HG03159 (cell line): ENCODE measurements at regions not wholly inside any gene's neighbourhood (a gene's known extent, or its start where the extent isn't known, plus 50 kb on each side); places are given as distances from the start of the nearest gene placed in this dataset.
"Not testable (repeated sequence)": the region's sequence is repeated elsewhere in the genome, so short reads cannot be mapped to it uniquely, and the experiment has no call there.

ENCODE experiments used
- ATAC-seq: cut with Tn5 transposase; IDR thresholded peaks from one replicate; pipeline ENCODE4 v1.9.1; 2021; ENCODE audit warnings: mild to moderate bottlenecking, moderate library complexity; ENCODE audit not compliant: unreplicated experiment

DNA sequence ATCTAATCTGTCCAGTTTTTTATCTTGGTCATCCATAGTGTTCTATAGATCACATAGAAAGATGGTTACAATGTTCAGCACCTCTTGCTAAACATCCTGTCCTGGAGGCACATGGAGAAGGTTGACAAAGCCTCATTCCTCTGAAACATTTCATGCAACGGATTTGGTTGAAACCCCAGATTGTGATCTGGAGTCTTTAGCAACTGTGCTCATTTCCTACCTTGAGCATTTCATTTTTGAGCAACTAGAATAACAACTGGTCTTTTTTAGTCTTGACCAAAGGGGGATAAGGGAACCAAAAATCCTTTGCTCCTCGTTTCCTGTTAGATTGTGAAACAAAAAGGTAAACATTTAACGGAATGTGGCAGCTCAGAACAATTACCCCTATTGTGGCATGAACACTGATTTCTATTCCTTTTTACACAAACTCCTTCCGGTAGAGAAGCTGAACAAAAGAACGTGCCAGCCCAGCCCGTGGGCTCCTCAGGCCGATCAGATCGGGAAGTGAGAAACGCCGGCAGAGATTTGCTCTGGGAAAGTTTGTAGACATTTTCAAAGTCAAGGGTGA lies 94.7 kb upstream of the ERRFI1 start:
- no peak for ATAC-seq

DNA sequence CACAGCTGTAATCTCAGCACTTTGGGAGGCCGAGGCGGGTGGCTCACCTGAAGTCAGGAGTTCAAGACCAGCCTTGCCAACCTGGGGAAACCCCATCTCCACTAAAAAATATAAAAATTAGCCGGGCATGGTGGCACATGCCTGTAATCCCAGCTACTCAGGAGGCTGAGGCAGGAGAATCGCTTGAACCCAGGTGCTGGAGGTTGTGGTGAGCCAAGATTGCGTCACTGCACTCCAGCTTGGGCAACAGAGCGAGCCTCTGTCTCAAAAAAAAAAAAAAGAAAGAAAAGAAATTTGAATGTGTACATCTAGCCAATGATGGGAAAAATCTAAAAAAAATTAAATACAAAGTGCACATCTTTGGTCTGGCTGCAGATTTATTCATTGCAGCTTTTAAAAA lies 92.6 kb upstream of the ERRFI1 start:
- ATAC-seq, result not testable (repeated sequence)

DNA sequence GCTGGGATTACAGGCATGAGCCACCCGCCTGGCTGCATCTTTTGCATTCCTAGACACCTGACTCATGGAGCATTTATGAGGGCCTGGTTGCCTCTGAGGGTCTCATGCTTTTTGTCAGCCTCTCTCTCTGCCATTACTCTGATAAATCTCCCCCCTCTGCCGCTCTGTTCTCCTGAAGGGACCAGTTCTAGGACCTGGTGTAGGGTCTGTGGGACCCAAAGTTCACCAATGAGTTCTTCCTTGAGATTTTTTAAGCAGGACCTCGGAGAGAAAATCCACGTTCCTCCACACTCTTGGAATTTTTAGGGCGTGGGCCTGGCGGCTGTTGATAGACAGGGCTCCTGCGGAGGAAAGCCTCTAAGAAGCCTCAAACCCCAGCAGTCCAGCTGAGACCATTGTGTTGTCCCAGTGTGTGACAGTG lies 91.9 kb upstream of the ERRFI1 start:
- no peak for ATAC-seq

DNA sequence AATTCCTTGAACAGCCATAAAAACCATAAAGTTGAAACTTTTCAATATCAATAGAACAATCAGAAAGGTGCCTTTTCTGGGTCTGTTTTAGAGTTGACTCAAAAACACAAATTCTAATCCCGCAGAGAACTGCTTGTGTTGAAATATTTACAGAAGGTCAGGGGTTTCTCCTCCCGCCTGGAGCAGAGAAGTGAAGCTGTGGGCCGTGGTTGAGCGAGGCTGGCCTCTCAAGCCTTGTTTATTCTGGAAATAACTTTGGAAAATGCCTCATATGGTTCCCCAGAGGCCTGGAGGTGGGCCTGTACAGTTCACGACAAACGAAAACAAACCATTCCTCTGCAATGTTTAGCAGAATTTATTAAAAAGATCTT lies 90.8 kb upstream of the ERRFI1 start:
- no peak for ATAC-seq

DNA sequence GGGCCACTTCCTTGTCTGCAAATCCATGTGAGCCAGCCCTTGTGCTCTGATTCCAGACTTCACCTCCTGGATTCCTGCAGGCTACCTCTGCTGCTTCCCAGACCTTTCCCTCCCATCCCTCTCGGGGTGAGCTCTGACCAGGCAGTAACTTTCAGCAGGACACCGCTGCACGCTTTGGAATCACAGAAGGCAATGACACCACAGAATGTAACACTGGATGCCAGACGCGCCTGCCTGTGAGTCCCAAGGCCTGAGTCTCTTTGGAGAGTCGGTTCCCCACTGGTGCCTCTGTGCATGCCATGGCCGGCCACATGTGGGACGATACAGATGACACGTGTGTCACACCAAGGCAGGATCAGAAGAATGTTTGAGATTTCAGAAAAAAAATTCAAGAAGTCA lies 89.7 kb upstream of the ERRFI1 start:
- no peak for ATAC-seq

DNA sequence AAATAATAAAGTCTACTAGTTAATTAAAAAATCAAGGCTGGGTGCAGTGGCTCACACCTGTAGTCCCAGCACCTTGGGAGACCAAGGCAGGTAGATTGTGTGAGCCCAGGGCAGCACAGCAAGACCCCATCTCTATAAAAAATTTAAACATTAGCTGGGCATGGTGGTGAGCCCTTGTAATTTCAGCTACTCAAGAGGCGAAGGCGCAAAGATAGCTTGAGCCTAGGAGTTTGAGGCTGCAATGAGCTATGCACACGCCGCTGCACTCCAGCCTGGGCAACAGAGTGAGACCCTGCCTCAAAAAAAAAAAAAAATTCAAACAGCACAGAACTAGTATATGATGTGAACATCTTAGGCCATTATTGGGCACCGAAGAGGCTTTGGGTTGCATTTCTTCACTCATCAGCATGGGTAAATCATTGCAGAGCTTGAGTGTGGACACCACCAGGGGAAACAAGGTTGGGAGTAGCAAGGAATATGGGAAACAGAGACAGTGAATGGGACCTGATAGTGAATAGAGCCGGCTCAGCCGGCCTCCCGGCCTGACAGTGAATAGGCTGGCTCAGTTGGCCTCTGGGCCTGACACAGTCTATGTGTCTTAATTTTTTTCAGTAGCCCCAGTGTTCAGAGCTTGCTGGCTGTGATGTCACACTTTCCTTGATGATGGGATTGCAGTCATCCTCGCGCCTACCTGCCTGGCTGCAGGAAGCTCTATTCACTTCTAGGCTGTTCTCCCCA lies 89.1 kb upstream of the ERRFI1 start:
- no peak for ATAC-seq

DNA sequence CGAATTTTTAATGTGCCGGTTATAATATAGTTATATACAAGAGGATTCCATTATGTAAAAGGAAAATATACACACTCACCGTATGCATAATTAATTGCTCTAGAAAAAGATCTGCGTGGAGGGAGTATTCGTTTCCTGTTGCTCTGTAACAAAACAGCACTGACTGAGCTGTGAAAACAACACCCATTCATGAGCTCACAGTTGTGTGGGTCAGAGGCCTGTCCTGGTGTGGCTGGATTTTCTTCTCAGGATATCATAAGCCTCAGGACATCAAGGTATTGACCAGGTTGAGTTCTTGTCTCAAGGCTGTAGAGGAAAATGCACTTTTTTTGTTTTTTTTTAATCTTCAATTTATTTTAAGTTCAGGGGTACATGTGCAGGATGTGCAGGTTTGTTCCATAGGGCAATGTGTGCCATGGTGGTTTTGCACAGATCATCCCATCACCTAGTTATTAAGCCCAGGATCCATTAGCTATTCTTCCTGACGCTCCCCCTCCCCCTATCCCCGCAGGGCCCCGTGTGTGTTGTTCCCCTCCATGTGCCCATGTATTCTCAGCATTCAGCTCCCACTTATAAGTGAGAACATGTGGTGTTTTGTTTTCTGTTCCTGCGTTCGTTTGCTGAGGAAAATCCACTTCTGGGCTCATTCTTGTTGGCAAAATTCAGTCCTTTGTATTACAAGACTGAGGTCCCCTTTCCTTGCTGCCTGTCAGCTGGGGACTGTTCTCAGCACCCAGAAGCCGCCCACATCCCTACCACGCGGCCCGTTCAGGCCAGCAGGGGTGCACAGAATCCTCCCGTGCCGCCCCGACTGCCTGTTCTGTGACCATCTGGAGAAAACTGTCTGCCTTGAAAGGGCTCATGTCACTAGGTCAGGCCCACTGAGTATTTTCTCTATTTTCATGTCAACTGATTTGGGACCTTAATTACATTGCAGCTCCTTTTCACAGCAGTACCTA lies 87.4 kb upstream of the ERRFI1 start:
- ATAC-seq, result no peak

DNA sequence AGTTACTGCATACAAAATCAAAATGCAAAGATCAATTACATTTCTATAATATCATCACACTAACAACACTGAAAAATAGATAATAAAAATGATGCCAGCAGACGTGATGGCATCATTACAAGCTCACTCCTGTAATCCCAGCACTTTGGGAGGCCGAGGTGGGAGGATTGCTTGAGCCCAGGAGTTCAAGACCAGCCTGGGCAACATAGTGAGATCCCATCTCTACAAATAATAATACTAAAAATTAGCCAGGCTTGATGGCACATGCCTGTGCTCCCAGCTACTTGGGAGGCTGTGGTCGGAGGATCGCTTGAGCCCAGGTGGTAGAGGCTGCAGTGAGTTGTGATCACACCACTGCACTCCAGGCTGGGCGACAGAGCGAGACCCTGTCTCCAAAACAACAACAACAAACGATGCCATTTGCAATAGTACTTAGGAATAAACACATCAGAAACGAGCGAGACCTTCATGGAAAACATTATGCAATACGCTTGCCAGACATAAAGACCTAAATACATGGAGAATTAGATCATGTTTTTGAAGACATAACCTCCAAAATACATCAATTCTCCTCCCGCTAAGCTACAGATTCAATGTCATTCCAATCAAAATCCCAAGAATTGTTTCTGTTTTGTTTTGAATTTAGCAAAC lies 86.6 kb upstream of the ERRFI1 start:
- no peak for ATAC-seq

DNA sequence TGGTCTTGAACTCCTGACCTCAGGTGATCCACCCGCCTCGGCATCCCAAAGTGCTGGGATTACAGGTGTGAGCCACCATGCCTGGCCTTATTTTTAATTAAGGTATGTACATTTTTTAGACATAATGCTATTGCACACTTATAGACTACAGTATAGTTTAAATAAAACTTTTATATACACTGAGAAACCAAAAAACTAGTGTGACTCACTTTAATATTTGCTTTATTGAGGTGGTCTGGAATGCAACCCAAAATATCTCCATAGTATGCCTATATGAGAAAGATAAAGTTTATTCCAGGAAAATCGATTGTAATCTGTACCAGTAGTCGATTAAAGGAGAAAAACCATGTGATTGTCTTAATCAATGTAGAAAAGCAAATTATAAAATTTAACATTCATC lies 85.5 kb upstream of the ERRFI1 start:
- no peak for ATAC-seq

DNA sequence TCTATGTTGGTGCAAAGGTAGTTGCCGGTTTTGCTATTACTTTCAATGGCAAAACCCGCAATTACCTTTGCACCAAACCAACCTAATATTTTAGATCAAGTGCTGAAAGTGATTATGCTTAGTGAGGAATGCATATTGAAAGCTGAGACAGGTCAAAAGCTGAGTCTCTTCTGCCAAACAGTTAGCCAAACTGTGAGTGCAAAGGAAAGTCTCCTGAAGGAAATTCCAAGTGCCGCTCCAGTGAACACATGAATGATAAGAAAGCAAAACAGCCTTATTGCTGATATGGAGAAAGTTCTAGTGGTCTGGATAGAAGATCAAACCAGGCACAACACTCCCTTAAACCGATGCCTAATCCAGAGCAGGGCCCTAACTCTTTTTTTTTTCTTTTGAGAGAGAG lies 83.1 kb upstream of the ERRFI1 start:
- ATAC-seq, result no peak

DNA sequence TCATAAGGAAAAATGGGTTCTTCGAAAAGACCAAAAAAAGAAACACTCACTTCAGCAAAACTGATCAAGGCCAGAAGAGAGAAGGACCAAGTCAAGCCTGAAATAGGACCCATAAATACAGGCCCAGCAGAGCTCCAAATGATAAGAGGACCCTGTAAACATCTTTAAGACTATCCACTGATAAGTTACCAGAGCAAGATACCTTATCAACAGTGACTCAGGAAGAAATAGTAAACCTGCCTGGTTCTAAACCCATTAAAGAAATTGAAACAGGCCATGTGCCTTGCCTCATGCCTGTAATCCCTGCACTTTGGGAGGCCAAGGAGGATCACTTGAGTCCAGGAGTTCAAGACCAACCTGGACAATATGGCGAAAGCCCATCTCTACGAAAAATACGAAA lies 81.8 kb upstream of the ERRFI1 start:
- ATAC-seq, result no peak

DNA sequence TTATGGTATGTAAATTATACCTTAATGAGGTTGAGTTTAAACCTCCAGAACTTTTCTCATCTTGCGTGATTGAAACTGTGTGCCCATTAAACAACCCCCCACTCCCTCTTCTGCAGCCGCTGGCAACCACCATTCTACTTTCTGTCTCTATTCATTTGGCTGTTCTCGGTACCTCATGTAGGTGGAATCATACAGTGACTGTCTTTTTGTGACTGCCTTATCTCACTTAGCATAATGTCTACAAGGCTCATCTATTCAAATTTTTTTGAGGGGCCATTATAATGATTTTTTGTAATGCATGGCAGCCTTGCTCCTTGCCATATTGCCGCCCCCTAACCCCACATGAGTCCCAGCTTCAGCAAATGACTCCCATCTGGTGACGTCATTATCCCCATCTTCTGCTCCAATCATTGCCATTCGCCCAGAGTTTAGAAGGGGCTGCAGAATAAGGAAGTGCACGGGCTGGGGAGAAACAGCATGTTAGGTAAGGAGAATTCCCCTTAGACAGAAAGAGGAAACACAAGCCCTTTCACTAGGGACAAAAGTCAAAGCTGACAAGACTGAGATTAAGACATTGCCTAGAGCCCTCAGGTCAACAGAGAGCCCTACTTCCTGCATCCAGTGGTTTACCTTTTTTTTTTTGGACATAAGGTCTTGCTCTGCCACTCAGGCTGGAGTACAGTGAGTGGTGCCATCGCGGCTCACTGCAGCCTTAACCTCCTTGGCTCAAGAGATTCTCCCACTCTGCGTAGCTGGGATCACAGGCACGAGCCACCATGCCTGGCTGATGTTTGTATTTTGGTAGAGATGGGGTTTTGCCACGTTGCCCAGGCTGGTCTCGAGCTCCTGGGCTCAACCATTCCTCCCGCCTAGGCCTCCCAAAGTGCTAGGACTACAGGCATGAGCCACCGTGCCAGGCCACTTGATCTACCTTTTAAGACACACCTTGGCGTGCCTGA lies 78.4 kb upstream of the ERRFI1 start:
- no peak for ATAC-seq

DNA sequence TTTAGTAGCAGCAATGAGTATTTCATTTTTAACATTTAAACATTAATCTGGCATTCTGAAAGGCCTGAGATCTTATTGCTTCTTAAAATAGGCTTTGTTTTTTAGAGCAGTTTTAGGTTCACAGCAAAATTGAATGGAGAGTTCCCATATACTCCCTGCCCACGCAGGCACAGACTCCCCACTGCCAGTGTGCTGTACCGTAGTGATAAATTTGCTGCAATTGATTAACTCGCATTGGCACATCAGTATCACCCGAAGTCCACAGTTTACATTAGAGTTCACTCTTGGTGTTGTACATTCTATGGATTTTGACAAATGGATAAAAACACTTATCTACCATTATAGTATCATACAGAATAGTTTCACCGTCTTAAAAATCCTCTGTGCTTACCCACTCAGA lies 71.8 kb upstream of the ERRFI1 start:
- ATAC-seq, result no peak

DNA sequence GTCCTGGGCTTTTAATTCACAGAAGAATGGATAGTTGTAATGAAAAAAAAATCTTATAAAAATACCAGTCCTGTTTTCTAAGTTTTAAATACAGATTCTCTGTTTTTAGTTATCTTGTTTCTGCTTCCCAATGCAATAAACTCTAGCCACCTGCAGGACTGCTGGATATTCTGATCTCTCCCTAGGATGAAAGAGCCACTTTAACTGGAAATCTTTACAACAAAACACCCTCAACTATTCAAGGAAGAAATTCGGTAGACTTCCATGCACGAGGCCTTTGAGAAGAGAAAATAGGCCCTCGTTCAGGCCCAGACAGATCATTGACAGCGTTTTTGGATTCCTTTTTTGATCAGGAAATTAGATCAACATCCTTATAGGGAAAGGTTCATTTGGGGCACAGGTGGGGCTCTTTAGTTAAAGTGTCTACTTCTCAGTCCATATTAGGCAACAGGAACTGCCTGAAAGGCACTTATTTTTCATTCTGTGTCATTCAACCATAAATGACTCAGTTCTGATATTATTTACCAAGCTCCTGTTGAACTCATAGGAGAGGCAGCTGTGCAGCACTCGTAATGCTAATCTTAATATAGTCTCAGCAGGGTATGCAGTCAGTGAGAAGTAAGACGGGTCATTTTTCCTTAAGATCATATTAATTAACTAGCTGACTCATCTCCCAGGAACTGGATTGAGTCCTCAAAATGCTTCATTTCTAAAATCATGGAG lies 71.1 kb upstream of the ERRFI1 start:
- ATAC-seq, result peak; percentile 94

DNA sequence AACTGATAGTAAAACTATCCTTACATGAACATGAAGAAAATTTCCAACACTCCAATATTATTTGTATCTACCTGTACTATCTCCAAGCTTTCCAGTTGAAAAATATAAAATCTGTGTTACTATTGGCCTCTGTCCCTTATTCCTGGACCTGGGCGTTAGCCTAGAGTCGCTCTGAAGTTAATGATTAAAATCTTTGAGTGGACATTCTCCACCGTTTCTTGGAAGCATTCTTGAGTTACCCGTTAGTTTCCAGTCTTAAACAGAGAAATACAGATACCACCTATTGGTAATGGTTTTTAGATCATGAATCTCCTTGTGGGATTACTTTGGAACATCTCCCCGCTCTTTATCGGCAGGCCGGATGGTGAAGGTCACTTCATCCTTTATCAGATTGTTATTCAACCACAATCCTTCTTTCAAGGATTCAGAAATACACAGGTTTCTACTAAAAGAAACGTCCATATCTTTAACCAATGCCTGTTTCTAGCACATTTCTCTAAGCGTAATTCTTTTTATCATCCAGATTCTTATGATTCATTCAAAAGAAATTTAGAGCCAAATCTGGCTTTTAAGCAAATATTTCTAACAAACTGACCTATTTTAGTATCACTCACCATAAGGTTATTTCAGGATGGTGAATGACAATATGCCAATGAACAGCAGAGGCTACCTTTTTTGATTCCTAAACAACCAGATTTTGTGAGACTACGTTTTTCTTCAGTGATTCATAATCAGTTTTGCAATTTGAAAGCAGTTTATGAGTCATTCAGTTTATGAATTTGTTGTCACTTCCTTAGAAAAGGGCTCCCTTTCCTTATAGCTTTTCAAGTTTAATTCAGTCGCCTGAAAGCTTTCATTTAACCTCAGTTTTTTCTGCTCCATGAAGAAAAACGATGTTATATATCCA lies 70.2 kb upstream of the ERRFI1 start:
- no peak for ATAC-seq

DNA sequence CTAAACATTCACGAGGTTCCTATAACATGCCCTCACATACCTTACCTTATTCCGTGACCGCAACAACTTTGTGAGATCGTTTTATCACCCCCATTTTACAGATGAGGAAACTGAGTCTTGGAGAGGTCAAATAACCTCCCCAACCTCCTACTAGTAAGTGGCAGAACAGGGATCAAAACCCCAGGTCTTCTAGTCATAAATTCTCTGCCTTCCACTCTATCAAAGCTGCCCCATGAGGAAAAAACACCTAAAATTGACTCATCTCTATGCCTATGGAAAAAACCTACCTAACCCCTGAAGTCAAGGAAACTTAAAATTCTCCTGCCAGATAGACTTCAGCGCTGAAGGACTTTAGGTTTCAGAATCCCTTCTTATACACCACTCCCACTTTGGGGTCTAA lies 69.5 kb upstream of the ERRFI1 start:
- no peak for ATAC-seq

DNA sequence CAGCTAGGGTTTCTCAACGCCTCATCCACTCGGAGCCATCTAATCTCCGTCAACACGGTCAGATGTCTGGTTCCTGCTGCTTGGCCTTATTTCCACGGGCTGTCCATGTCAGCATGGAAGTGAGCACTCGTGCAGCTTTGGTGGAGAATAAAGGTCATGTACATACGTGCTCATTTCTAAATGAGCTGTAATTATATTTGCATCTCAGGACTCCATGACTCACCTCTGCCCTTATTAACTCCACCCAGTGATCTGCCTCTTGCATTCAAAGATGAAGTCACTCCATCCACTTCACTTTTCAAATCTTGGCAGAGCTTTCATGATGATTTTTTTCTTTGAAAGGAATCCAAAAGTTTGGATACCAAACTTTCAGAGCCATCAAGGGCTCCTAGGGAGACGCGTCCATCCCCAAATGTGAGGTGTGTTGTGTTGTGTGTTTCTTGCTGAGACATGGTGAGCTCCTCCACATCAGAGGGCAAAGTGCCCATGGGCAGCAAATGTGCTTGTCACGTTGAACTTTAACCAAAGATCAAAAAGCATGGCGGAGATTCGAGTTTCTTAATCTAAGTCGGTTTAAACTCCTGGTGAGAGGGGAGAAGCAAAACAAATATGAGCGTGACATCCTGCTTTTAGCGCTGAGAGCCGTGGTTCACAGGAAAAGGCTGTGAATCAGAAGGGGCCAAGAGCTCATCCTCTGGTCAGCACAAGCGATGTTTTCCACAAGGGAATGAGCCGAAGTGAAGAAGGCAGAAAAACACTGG lies 68.6 kb upstream of the ERRFI1 start:
- ATAC-seq, result no peak
